Rectal smooth muscle tissue (tissue), 1 donor: ENCODE measurements at regions not wholly inside any gene's neighbourhood (a gene's known extent, or its start where the extent isn't known, plus 50 kb on each side); places are given as distances from the start of the nearest gene placed in this dataset.

Experiments
- H3K27ac ChIP-seq: one replicate; pipeline ENCODE4 v1.7.0; 2013; ENCODE audit warnings: low read depth, low read length, inconsistent platforms
- H3K27me3 ChIP-seq: one replicate; pipeline ENCODE4 v1.7.0; 2013; ENCODE audit warnings: low read length; ENCODE audit not compliant: control insufficient read depth, insufficient read depth
- H3K36me3 ChIP-seq: one replicate; pipeline ENCODE4 v1.7.0; 2013; ENCODE audit warnings: low read length; ENCODE audit not compliant: control insufficient read depth, insufficient read depth
- H3K4me1 ChIP-seq: one replicate; pipeline ENCODE4 v1.7.0; 2013; ENCODE audit warnings: low read length; ENCODE audit not compliant: control insufficient read depth, insufficient read depth
- H3K4me3 ChIP-seq: one replicate; pipeline ENCODE4 v1.7.0; 2013; ENCODE audit warnings: low read length
- H3K9ac ChIP-seq: one replicate; pipeline ENCODE4 v1.7.0; 2013; ENCODE audit warnings: low read length

DNA sequence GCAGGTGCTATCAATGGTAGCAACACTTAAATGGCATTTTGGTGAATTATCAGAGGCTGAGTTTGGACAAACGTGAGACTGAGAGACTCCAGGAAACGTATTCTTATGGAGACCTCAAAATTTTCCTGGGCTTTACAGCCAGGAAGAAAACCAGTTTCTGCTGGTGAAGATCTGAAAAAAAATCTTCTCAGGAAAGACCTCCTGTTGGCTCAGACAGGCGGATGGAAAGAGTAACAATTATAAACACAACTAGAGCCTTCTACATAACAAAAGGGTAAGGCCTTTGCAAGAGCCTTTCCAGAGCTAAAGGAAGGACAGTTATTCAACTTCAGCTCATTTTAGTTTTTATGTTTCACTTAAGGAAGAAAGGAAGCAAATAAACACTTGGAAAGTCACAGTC, 274.4 kb downstream of the THBS2 start:
- H3K9ac ChIP-seq, result no peak overlapping the region
- peak overlapping the region; percentile 51 for H3K27ac ChIP-seq
- H3K36me3 ChIP-seq, result no peaks in the 10 kb centered on the region
- no peaks in the 10 kb centered on the region for H3K27me3 ChIP-seq
- H3K4me1 ChIP-seq, result peaks cover 12% of the 10 kb centered on the region
- H3K4me3 ChIP-seq, result no peak overlapping the region

GRCh38 chr6:168972128-168972527, 281.5 kb downstream of the THBS2 start:
- H3K4me3 ChIP-seq, result no peak overlapping the region
- no peak overlapping the region for H3K27ac ChIP-seq
- no peak overlapping the region for H3K9ac ChIP-seq
- H3K4me1 ChIP-seq, result peaks cover 7% of the 10 kb centered on the region
- no peaks in the 10 kb centered on the region for H3K36me3 ChIP-seq
- H3K27me3 ChIP-seq, result no peaks in the 10 kb centered on the region

- Histone ChIP-seq H3K4me3 (no peak overlapping the region), H3K9ac (no peak overlapping the region), H3K36me3 (no peaks in the 10 kb centered on the region), H3K27me3 (no peaks in the 10 kb centered on the region), H3K27ac (no peak overlapping the region), H3K4me1 (peaks cover 7% of the 10 kb centered on the region)
Measured at GRCh38 chr6:168971549-168971948, 282.1 kb downstream of the THBS2 start.

- Histone ChIP-seq H3K27ac (no peak overlapping the region), H3K4me3 (no peak overlapping the region), H3K4me1 (peaks cover 7% of the 10 kb centered on the region), H3K27me3 (no peaks in the 10 kb centered on the region), H3K36me3 (no peaks in the 10 kb centered on the region), H3K9ac (no peak overlapping the region)
Measured at GRCh38 chr6:168968801-168969200, 284.8 kb downstream of the THBS2 start.

- Histone ChIP-seq H3K36me3 (no peaks in the 10 kb centered on the region), H3K9ac (no peak overlapping the region), H3K4me3 (no peak overlapping the region), H3K4me1 (peaks cover 7% of the 10 kb centered on the region), H3K27ac (peak overlapping the region; percentile 35), H3K27me3 (no peaks in the 10 kb centered on the region)
Measured at GRCh38 chr6:168968228-168968627, 285.4 kb downstream of the THBS2 start.

- Histone ChIP-seq H3K4me3 (no peak overlapping the region), H3K9ac (no peak overlapping the region), H3K27me3 (no peaks in the 10 kb centered on the region), H3K36me3 (no peaks in the 10 kb centered on the region), H3K27ac (peak overlapping the region; percentile 51), H3K4me1 (peaks cover 9% of the 10 kb centered on the region)
Measured at GRCh38 chr6:168967281-168967925, 286.2 kb downstream of the THBS2 start.

- no peak overlapping the region for H3K4me3 ChIP-seq
- no peaks in the 10 kb centered on the region for H3K27me3 ChIP-seq
- no peak overlapping the region for H3K9ac ChIP-seq
- H3K27ac ChIP-seq, result peak overlapping the region; percentile 30
- no peaks in the 10 kb centered on the region for H3K36me3 ChIP-seq
- H3K4me1 ChIP-seq, result peaks cover 15% of the 10 kb centered on the region
Measured at GRCh38 chr6:168964138-168964835, 289.4 kb downstream of the THBS2 start.

GRCh38 chr6:168962886-168963285, 290.8 kb downstream of the THBS2 start:
- no peak overlapping the region for H3K9ac ChIP-seq
- no peaks in the 10 kb centered on the region for H3K27me3 ChIP-seq
- no peak overlapping the region for H3K4me3 ChIP-seq
- no peak overlapping the region for H3K27ac ChIP-seq
- peaks cover 8% of the 10 kb centered on the region for H3K4me1 ChIP-seq
- H3K36me3 ChIP-seq, result no peaks in the 10 kb centered on the region

DNA sequence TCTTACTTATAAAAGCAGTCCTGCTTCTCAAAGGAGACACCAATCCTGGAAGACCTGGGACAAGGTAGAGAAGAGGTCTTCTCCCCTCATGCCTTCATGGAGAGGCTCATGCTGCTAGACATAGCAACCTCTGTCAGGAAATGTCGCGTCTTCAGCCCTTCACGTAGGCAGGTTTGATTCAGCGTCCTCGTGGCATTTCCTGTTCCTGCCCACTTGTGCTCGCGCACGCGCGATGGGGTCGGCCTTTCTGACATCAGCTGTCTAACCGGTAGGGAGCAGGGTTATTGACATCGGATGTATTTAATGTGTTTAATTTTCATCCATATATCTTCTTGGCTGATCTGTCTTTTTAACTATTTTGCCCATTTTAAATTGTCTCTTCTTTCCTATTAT, 292.4 kb downstream of the THBS2 start:
- H3K27ac ChIP-seq, result peak overlapping the region; percentile 10

DNA sequence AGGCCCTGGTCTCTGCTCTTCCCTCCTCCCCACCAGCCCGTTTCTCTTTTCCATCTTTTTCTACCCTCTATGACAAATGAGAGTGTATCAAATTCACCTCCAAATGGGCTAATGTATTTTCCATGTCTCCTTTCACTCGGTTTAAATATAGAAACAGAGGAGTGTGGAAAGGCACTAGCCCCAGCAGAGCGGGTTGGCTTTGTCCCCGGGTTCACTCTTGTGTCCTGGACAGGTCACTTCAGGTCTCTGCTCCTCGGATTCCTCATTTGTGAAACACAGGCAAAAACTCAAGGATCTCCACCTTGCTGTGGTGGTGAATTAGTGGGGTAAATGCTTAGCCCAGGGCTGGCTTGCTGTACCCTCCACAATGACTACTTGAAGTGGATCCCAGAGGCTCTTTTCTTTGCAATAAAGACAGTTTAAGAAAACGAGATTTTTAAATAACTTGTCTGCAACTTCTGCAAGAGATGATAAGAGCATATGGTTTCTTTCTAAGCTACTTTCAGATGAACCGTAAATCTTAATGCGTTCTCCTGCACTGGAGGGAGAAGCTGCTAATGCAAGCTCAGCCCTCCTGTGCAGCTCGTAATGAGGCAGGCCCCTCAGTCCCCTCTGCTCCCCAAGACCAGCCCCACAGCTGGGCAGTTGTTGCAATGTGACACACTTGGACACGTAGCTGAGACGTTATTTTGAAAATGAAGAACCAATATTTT, 292.9 kb downstream of the THBS2 start:
- peaks cover 12% of the 10 kb centered on the region for H3K4me1 ChIP-seq
- H3K27me3 ChIP-seq, result no peaks in the 10 kb centered on the region
- H3K27ac ChIP-seq, result peak overlapping the region; percentile 10
- H3K4me3 ChIP-seq, result no peak overlapping the region
- H3K9ac ChIP-seq, result no peak overlapping the region
- no peaks in the 10 kb centered on the region for H3K36me3 ChIP-seq

More for the DNA sequence above, 292.4 kb downstream of the THBS2 start:
- Histone ChIP-seq H3K4me1 (peaks cover 12% of the 10 kb centered on the region), H3K4me3 (no peak overlapping the region), H3K27me3 (no peaks in the 10 kb centered on the region), H3K36me3 (no peaks in the 10 kb centered on the region), H3K9ac (no peak overlapping the region)

- Histone ChIP-seq H3K9ac (no peak overlapping the region), H3K4me1 (peaks cover 12% of the 10 kb centered on the region), H3K27ac (no peak overlapping the region), H3K4me3 (no peak overlapping the region), H3K27me3 (no peaks in the 10 kb centered on the region), H3K36me3 (no peaks in the 10 kb centered on the region)
Measured at GRCh38 chr6:168959696-168960095, 293.9 kb downstream of the THBS2 start.

- H3K4me1 ChIP-seq, result peaks cover 11% of the 10 kb centered on the region
- H3K27ac ChIP-seq, result no peak overlapping the region
- H3K27me3 ChIP-seq, result no peaks in the 10 kb centered on the region
- H3K36me3 ChIP-seq, result no peaks in the 10 kb centered on the region
- H3K4me3 ChIP-seq, result no peak overlapping the region
- no peak overlapping the region for H3K9ac ChIP-seq
Measured at GRCh38 chr6:168956884-168957730, 296.5 kb downstream of the THBS2 start.
